ENCODE measurements at regions not wholly inside any gene's neighbourhood (a gene's known extent, or its start where the extent isn't known, plus 50 kb on each side); places are given as distances from the start of the nearest gene placed in this dataset.

- H3K4me3 ChIP-seq (ENCODE audit: low read length) = no peak overlapping the region
- 92% methylated on average over 2 of the region's 2 CpGs for WGBS
- no peaks in the 10 kb centered on the region for H3K27me3 ChIP-seq (ENCODE audit: control insufficient read depth, insufficient read depth)
- no peaks in the 10 kb centered on the region for H3K4me1 ChIP-seq (ENCODE audit: control insufficient read depth, insufficient read depth, low read length)
- no peak for ATAC-seq
- intact Hi-C loops (cut with DNase I) = no loop called here
- no peaks in the 10 kb centered on the region for H3K9me3 ChIP-seq (ENCODE audit: control insufficient read depth, low read length)
- DNase-seq = no peak
- no peak overlapping the region for H3K27ac ChIP-seq (ENCODE audit: low read length)
These were observed 730.7 kb upstream of the KIF2B start for GRCh38 chr17:53092072-53092471.

GRCh38 chr17:53090770-53091169, 732.0 kb upstream of the KIF2B start:
- intact Hi-C loops (cut with DNase I) = no loop called here
- ATAC-seq = no peak
- Histone ChIP-seq H3K4me1 (ENCODE audit: control insufficient read depth, insufficient read depth, low read length) (no peaks in the 10 kb centered on the region), H3K4me3 (ENCODE audit: low read length) (no peak overlapping the region), H3K27ac (ENCODE audit: low read length) (no peak overlapping the region), H3K27me3 (ENCODE audit: control insufficient read depth, insufficient read depth) (no peaks in the 10 kb centered on the region), H3K9me3 (ENCODE audit: control insufficient read depth, low read length) (no peaks in the 10 kb centered on the region)
- no peak for DNase-seq
- WGBS = 92% methylated on average over 1 of the region's 1 CpG

GRCh38 chr17:53088481-53088880, 734.2 kb upstream of the KIF2B start:
- intact Hi-C loops (cut with DNase I) = no loop called here

GRCh38 chr17:53061446-53061845, 761.3 kb upstream of the KIF2B start:
- intact Hi-C loops (cut with DNase I) = no loop called here
- Histone ChIP-seq H3K27ac (ENCODE audit: low read length) (no peak overlapping the region), H3K4me1 (ENCODE audit: control insufficient read depth, insufficient read depth, low read length) (no peaks in the 10 kb centered on the region), H3K27me3 (ENCODE audit: control insufficient read depth, insufficient read depth) (no peaks in the 10 kb centered on the region), H3K4me3 (ENCODE audit: low read length) (no peak overlapping the region), H3K9me3 (ENCODE audit: control insufficient read depth, low read length) (no peaks in the 10 kb centered on the region)
- no peak for DNase-seq
- WGBS = 48% methylated on average over 4 of the region's 4 CpGs
- no peak for ATAC-seq

More at GRCh38 chr17:53088481-53088880, 734.2 kb upstream of the KIF2B start:
- Histone ChIP-seq H3K4me3 (ENCODE audit: low read length) (no peak overlapping the region), H3K9me3 (ENCODE audit: control insufficient read depth, low read length) (no peaks in the 10 kb centered on the region), H3K4me1 (ENCODE audit: control insufficient read depth, insufficient read depth, low read length) (no peaks in the 10 kb centered on the region), H3K27me3 (ENCODE audit: control insufficient read depth, insufficient read depth) (no peaks in the 10 kb centered on the region), H3K27ac (ENCODE audit: low read length) (no peak overlapping the region)
- ATAC-seq = no peak
- DNase-seq = no peak
- WGBS = 58% methylated on average over 6 of the region's 6 CpGs

DNA sequence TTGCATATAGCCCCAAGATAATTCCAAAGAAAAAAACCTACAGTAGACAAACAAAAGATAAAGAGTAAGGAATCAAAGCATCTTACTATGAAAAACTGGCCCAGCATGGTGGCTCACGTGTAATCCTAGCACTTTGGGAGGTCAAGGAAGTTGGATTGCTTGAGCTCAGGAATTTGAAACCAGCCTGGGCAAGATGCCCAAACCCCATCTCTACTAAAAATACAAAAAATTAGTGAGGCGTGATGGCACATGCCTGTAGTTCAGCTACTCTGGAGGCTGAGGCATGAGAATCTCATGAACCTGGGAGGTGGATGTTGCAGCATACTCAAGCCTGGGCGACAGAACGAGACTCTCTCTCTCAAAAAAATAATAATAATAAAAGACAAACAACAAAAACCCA, 764.7 kb upstream of the KIF2B start:
- WGBS = 75% methylated on average over 4 of the region's 4 CpGs
- ATAC-seq (no peak), DNase-seq (no peak)
- Histone ChIP-seq H3K4me1 (ENCODE audit: control insufficient read depth, insufficient read depth, low read length) (no peaks in the 10 kb centered on the region), H3K9me3 (ENCODE audit: control insufficient read depth, low read length) (no peaks in the 10 kb centered on the region), H3K4me3 (ENCODE audit: low read length) (no peak overlapping the region), H3K27ac (ENCODE audit: low read length) (no peak overlapping the region), H3K27me3 (ENCODE audit: control insufficient read depth, insufficient read depth) (no peaks in the 10 kb centered on the region)
- intact Hi-C loops (cut with DNase I) = no loop called here

DNA sequence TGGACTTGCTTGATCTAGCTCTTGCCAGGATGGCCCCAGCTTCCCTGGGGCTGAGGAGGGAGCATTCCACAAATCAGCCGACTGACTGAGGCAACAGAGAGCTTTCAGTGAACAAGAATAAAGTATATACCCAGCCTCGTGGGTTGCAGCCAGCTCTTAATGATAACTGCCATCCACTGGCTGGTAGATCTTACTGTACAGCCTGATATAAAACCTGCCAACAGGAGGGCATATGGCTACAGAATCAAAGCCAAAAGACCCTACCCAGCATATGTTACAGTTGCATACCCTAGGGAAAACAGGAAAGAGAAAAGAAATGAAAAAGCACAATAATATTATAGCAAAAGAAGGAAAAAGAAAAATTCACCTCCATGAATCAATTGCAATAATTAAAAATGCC, 775.9 kb upstream of the KIF2B start:
- ATAC-seq = no peak
- 67% methylated on average over 2 of the region's 2 CpGs for WGBS
- Histone ChIP-seq H3K4me1 (ENCODE audit: control insufficient read depth, insufficient read depth, low read length) (no peaks in the 10 kb centered on the region), H3K27ac (ENCODE audit: low read length) (no peak overlapping the region), H3K9me3 (ENCODE audit: control insufficient read depth, low read length) (no peaks in the 10 kb centered on the region), H3K4me3 (ENCODE audit: low read length) (no peak overlapping the region), H3K27me3 (ENCODE audit: control insufficient read depth, insufficient read depth) (no peaks in the 10 kb centered on the region)
- intact Hi-C loops (cut with DNase I) = no loop called here
- no peak for DNase-seq

DNA sequence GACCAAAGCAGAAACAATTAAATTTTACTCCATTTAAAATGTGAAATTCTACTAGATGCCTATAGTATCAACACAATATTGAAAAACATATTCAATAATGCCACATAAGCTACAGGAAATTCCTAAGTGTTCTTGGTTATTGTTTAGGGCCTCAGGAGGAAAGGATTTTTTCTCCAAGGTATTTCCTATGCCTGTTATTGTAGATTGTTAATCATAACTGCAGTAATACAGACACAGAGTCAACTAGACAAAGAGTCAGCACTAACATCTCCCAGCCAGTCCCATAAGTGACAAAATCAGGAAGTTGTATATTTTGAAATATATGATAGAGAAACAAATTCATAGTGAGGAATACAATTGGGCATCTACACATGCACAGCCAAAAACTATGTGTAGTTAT, 782.7 kb upstream of the KIF2B start:
- DNase-seq = no peak
- no peaks in the 10 kb centered on the region for H3K27me3 ChIP-seq (ENCODE audit: control insufficient read depth, insufficient read depth)
- no peak for ATAC-seq
- H3K9me3 ChIP-seq (ENCODE audit: control insufficient read depth, low read length) = no peaks in the 10 kb centered on the region
- H3K27ac ChIP-seq (ENCODE audit: low read length) = no peak overlapping the region
- H3K4me3 ChIP-seq (ENCODE audit: low read length) = no peak overlapping the region
- intact Hi-C loops (cut with DNase I) = no loop called here
- no peaks in the 10 kb centered on the region for H3K4me1 ChIP-seq (ENCODE audit: control insufficient read depth, insufficient read depth, low read length)

GRCh38 chr17:53033297-53033696, 789.4 kb upstream of the KIF2B start:
- Histone ChIP-seq H3K27me3 (ENCODE audit: control insufficient read depth, insufficient read depth) (no peaks in the 10 kb centered on the region), H3K4me3 (ENCODE audit: low read length) (no peak overlapping the region), H3K27ac (ENCODE audit: low read length) (no peak overlapping the region), H3K4me1 (ENCODE audit: control insufficient read depth, insufficient read depth, low read length) (no peaks in the 10 kb centered on the region), H3K9me3 (ENCODE audit: control insufficient read depth, low read length) (no peaks in the 10 kb centered on the region)
- ATAC-seq = no peak
- intact Hi-C loops (cut with DNase I) = no loop called here
- no peak for DNase-seq

- H3K9me3 ChIP-seq (ENCODE audit: control insufficient read depth, low read length) = no peaks in the 10 kb centered on the region
- ATAC-seq (peak in 1 of 2 donors; percentile 65), DNase-seq (no peak)
- H3K4me3 ChIP-seq (ENCODE audit: low read length) = no peak overlapping the region
- intact Hi-C loops (cut with DNase I) = no loop called here
- H3K27me3 ChIP-seq (ENCODE audit: control insufficient read depth, insufficient read depth) = no peaks in the 10 kb centered on the region
- H3K27ac ChIP-seq (ENCODE audit: low read length) = no peak overlapping the region
- no peaks in the 10 kb centered on the region for H3K4me1 ChIP-seq (ENCODE audit: control insufficient read depth, insufficient read depth, low read length)
- 13% methylated on average over 3 of the region's 3 CpGs for WGBS
These were observed 789.9 kb upstream of the KIF2B start for GRCh38 chr17:53032861-53033271.

GRCh38 chr17:53017227-53017626, 805.5 kb upstream of the KIF2B start:
- H3K9me3 ChIP-seq (ENCODE audit: control insufficient read depth, low read length) = no peaks in the 10 kb centered on the region
- no peaks in the 10 kb centered on the region for H3K4me1 ChIP-seq (ENCODE audit: control insufficient read depth, insufficient read depth, low read length)
- no peak overlapping the region for H3K27ac ChIP-seq (ENCODE audit: low read length)
- DNase-seq = no peak
- no peak overlapping the region for H3K4me3 ChIP-seq (ENCODE audit: low read length)
- intact Hi-C loops (cut with DNase I) = no loop called here
- H3K27me3 ChIP-seq (ENCODE audit: control insufficient read depth, insufficient read depth) = no peaks in the 10 kb centered on the region
- no peak for ATAC-seq

DNA sequence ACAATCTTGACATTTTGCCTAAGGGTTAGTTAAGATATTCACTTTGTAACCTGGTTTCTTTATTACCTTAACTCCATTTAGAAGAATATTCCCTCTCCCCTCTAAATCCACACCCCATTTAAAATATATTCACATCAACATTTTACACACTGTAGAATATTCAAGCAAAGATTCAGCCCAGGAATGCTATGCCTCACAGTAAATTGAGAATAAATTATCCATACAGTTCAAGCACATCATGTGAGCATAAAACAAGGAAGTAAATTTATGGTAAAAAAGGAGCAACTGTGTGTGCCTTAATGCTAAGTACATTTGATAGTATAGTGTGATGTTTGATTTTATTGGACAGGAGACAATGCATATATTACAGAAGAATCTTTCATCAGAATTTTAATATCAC, 806.6 kb upstream of the KIF2B start:
- Histone ChIP-seq H3K27me3 (ENCODE audit: control insufficient read depth, insufficient read depth) (no peaks in the 10 kb centered on the region), H3K27ac (ENCODE audit: low read length) (no peak overlapping the region), H3K4me1 (ENCODE audit: control insufficient read depth, insufficient read depth, low read length) (no peaks in the 10 kb centered on the region), H3K4me3 (ENCODE audit: low read length) (no peak overlapping the region), H3K9me3 (ENCODE audit: control insufficient read depth, low read length) (no peaks in the 10 kb centered on the region)
- ATAC-seq (no peak), DNase-seq (no peak)
- intact Hi-C loops (cut with DNase I) = no loop called here

GRCh38 chr17:53012364-53012763, 810.4 kb upstream of the KIF2B start:
- no peak for ATAC-seq
- DNase-seq = no peak
- no peaks in the 10 kb centered on the region for H3K9me3 ChIP-seq (ENCODE audit: control insufficient read depth, low read length)
- WGBS = 85% methylated on average over 2 of the region's 2 CpGs
- H3K27me3 ChIP-seq (ENCODE audit: control insufficient read depth, insufficient read depth) = no peaks in the 10 kb centered on the region
- no peaks in the 10 kb centered on the region for H3K4me1 ChIP-seq (ENCODE audit: control insufficient read depth, insufficient read depth, low read length)
- H3K4me3 ChIP-seq (ENCODE audit: low read length) = no peak overlapping the region
- H3K27ac ChIP-seq (ENCODE audit: low read length) = no peak overlapping the region
- intact Hi-C loops (cut with DNase I) = no loop called here
